GM12801 (cell line): ENCODE measurements at regions not wholly inside any gene's neighbourhood (a gene's known extent, or its start where the extent isn't known, plus 50 kb on each side); places are given as distances from the start of the nearest gene placed in this dataset.

ENCODE experiments used
- TF ChIP-seq, protein P1 (sequence below): IDR thresholded peaks from one replicate; pipeline ENCODE4 v1.5.1; 2011; ENCODE audit warnings: control low read depth; ENCODE audit not compliant: insufficient read length; ENCODE audit errors: extremely low read depth

GRCh38 chr4:111266937-111267336 lies 644.1 kb upstream of the PITX2 start:
- TF ChIP-seq, protein P1, sequence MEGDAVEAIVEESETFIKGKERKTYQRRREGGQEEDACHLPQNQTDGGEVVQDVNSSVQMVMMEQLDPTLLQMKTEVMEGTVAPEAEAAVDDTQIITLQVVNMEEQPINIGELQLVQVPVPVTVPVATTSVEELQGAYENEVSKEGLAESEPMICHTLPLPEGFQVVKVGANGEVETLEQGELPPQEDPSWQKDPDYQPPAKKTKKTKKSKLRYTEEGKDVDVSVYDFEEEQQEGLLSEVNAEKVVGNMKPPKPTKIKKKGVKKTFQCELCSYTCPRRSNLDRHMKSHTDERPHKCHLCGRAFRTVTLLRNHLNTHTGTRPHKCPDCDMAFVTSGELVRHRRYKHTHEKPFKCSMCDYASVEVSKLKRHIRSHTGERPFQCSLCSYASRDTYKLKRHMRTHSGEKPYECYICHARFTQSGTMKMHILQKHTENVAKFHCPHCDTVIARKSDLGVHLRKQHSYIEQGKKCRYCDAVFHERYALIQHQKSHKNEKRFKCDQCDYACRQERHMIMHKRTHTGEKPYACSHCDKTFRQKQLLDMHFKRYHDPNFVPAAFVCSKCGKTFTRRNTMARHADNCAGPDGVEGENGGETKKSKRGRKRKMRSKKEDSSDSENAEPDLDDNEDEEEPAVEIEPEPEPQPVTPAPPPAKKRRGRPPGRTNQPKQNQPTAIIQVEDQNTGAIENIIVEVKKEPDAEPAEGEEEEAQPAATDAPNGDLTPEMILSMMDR: no peak

DNA sequence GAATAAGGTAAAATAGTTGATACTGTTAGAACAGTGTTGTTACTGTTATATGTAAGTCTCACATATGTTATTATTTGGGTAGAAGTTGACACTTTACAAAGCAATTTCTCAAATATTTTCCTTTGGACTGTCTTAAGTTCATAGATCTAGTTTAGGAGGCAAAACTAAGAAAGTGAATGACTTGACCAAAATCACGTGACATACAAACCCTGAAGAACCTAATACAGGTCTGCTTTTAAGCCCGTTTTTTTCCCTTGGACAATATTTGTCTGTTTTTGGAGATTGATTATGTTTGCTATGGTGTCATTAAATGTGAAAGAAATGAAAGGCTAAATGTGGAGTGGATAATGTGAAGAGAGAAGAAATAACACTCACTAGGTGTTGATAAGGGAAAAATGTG lies 644.9 kb upstream of the PITX2 start:
- TF ChIP-seq, protein P1: no peak

GRCh38 chr4:111268769-111269414 lies 646.0 kb upstream of the PITX2 start:
- TF ChIP-seq, protein P1: no peak

GRCh38 chr4:111269439-111269838 lies 646.6 kb upstream of the PITX2 start:
- TF ChIP-seq, protein P1: no peak

DNA sequence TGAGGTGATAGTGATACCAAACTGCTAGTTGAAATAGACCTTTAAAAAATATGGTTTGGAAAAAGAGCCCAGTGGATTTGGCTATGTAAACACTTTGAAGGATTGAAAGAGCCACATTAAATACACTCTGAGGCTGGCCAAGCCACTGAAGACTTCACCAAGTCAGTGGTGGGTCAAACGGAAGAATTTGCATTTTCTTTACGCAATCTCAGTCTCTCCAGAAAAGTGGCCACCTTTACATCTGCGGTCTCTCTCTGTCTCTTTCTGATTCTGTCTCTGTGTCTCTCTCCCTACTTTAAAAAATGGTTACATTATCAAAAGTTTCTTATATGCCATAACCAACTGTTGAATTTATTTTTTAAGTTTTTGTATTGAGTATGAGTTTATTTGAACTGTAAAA lies 651.2 kb upstream of the PITX2 start:
- TF ChIP-seq, protein P1: no peak

- TF ChIP-seq, protein P1: no peak
These were observed 651.6 kb upstream of the PITX2 start for GRCh38 chr4:111274486-111274885.

DNA sequence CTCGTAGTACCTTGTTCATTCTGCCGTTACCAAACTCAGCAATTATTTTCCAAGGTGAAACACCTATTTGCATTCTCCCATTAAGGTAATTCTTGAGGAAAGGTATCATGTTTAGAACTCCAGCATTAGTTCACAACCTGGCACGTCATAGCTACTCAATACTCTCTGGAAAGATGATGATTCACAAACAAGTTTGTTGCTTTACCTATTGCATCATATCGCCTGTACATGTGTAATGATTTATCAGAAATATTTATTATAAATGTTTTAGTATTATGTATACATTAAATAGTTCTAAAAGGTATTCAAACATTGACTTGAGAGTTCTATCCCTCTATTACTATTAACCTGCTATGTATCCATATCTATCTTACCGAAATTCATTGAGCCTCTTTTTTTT lies 658.3 kb upstream of the PITX2 start:
- TF ChIP-seq, protein P1: no peak
